ENCODE measurements at regions not wholly inside any gene's neighbourhood (a gene's known extent, or its start where the extent isn't known, plus 50 kb on each side); places are given as distances from the start of the nearest gene placed in this dataset.

DNA sequence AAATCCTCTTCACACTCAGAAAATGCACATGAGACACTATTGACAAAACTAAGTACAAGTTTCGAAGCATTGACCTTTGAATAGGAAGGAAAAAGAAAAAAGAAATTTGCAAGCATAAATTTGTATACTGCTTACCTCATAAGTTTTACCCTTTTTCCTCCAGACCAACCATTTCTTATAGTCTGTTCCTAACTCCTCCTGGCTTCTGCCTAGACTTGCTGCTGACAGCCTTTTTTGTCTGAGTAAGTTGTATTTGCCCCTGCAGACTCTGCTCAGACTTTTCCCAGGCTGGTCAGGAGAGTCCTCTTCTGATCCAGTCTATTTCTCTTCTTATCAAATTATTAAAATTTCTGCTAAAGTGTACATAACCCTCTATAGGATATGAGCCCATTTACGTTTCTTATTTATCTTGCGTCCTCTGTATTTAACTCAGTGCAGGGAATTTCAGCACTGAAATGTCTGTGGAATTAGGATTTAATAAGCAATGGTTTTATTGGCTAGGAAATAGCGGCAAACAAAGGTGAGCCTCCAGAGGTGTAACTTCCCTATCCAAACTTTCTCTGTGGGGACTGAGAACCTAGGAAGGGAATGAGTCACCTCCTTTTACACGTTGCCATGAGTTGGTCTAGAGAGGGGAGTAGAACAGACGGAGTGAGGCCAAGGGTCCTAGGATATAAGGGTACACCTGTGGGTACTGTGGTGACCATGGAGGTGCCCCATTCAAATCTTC, 207.1 kb upstream of the MARCKS start:
- Histone ChIP-seq H3K4me3 (ENCODE audit: low read depth, low read length) (no peak overlapping the region), H3K36me3 (replicated peaks) (no peaks in the 10 kb centered on the region), H3K27me3 (replicated peaks) (no peaks in the 10 kb centered on the region), H3K27ac (no peak overlapping the region)
- DNase-seq: no peak
- in situ Hi-C loops (cut with HindIII; ENCODE audit: low pct_ligation_motif_present, low sequenced_read_pairs): no loop called here
- TF ChIP-seq, protein P1, sequence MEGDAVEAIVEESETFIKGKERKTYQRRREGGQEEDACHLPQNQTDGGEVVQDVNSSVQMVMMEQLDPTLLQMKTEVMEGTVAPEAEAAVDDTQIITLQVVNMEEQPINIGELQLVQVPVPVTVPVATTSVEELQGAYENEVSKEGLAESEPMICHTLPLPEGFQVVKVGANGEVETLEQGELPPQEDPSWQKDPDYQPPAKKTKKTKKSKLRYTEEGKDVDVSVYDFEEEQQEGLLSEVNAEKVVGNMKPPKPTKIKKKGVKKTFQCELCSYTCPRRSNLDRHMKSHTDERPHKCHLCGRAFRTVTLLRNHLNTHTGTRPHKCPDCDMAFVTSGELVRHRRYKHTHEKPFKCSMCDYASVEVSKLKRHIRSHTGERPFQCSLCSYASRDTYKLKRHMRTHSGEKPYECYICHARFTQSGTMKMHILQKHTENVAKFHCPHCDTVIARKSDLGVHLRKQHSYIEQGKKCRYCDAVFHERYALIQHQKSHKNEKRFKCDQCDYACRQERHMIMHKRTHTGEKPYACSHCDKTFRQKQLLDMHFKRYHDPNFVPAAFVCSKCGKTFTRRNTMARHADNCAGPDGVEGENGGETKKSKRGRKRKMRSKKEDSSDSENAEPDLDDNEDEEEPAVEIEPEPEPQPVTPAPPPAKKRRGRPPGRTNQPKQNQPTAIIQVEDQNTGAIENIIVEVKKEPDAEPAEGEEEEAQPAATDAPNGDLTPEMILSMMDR (IDR thresholded peaks at IDR 0.05; ENCODE audit: low read depth, low read length, missing control alignments): no peak

DNA sequence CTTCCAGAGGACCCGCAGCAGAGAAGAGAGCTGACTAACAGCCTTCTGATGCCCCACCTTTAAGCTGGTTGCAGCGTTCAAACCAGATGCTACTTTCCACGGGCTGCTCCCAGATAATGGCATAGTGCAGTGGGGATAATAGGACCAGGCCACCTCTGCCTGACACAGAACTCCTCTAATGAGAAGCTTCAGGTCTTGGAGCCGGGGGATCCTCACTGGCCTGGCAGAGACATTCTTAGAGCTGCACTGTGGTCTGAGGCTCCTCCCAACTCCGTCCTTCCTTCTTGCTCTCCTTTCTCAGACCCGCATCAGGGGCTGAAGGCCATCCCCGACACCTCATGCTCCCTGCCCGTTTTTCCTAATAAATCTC, 206.6 kb upstream of the MARCKS start:
- Histone ChIP-seq H3K27me3 (replicated peaks) (no peaks in the 10 kb centered on the region), H3K4me3 (ENCODE audit: low read depth, low read length) (no peak overlapping the region), H3K36me3 (replicated peaks) (no peaks in the 10 kb centered on the region), H3K27ac (no peak overlapping the region)
- DNase-seq: no peak
- in situ Hi-C loops (cut with HindIII; ENCODE audit: low pct_ligation_motif_present, low sequenced_read_pairs): no loop called here
- TF ChIP-seq, protein P1 (IDR thresholded peaks at IDR 0.05; ENCODE audit: low read depth, low read length, missing control alignments): no peak

GRCh38 chr6:113651120-113651519, 206.0 kb upstream of the MARCKS start:
- Histone ChIP-seq H3K27me3 (replicated peaks) (no peaks in the 10 kb centered on the region), H3K4me3 (ENCODE audit: low read depth, low read length) (no peak overlapping the region), H3K27ac (no peak overlapping the region), H3K36me3 (replicated peaks) (no peaks in the 10 kb centered on the region)
- DNase-seq: no peak
- in situ Hi-C loops (cut with HindIII; ENCODE audit: low pct_ligation_motif_present, low sequenced_read_pairs): no loop called here
- TF ChIP-seq, protein P1 (IDR thresholded peaks at IDR 0.05; ENCODE audit: low read depth, low read length, missing control alignments): no peak

- Histone ChIP-seq H3K27ac (no peak overlapping the region), H3K4me3 (ENCODE audit: low read depth, low read length) (no peak overlapping the region), H3K36me3 (replicated peaks) (no peaks in the 10 kb centered on the region), H3K27me3 (replicated peaks) (no peaks in the 10 kb centered on the region)
- in situ Hi-C loops (cut with HindIII; ENCODE audit: low pct_ligation_motif_present, low sequenced_read_pairs): no loop called here
- no peak for DNase-seq
- TF ChIP-seq, protein P1 (IDR thresholded peaks at IDR 0.05; ENCODE audit: low read depth, low read length, missing control alignments): no peak
Observed at GRCh38 chr6:113651920-113652319, 205.2 kb upstream of the MARCKS start.

GRCh38 chr6:113653275-113653674, 203.9 kb upstream of the MARCKS start:
- no peak for DNase-seq
- H3K36me3 ChIP-seq (replicated peaks): no peaks in the 10 kb centered on the region
- TF ChIP-seq, protein P1 (IDR thresholded peaks at IDR 0.05; ENCODE audit: low read depth, low read length, missing control alignments): no peak
- no peak overlapping the region for H3K4me3 ChIP-seq (ENCODE audit: low read depth, low read length)
- no peak overlapping the region for H3K27ac ChIP-seq
- in situ Hi-C loops (cut with HindIII; ENCODE audit: low pct_ligation_motif_present, low sequenced_read_pairs): no loop called here
- H3K27me3 ChIP-seq (replicated peaks): no peaks in the 10 kb centered on the region

GRCh38 chr6:113654396-113654795, 202.7 kb upstream of the MARCKS start:
- DNase-seq: peak; percentile 52
- H3K27ac ChIP-seq: no peak overlapping the region
- H3K4me3 ChIP-seq (ENCODE audit: low read depth, low read length): no peak overlapping the region
- no peaks in the 10 kb centered on the region for H3K36me3 ChIP-seq (replicated peaks)
- TF ChIP-seq, protein P1 (IDR thresholded peaks at IDR 0.05; ENCODE audit: low read depth, low read length, missing control alignments): no peak
- in situ Hi-C loops (cut with HindIII; ENCODE audit: low pct_ligation_motif_present, low sequenced_read_pairs): no loop called here
- no peaks in the 10 kb centered on the region for H3K27me3 ChIP-seq (replicated peaks)
